B cell (primary cell): ENCODE measurements at regions not wholly inside any gene's neighbourhood (a gene's known extent, or its start where the extent isn't known, plus 50 kb on each side); places are given as distances from the start of the nearest gene placed in this dataset.

Source experiments
- EZH2 ChIP-seq: IDR thresholded peaks from 2 replicates; pipeline ENCODE4 v1.6.1; 2012; ENCODE audit warnings: borderline replicate concordance, low read depth, mild to moderate bottlenecking, moderate library complexity, low read length; ENCODE audit not compliant: insufficient read depth, poor library complexity, severe bottlenecking
- TF ChIP-seq, protein P1 (sequence below): fragments of 200-600 bp; IDR thresholded peaks from one replicate; pipeline ENCODE4 v1.8.0; 2022; ENCODE audit warnings: antibody characterized with exemption, mild to moderate bottlenecking

DNA sequence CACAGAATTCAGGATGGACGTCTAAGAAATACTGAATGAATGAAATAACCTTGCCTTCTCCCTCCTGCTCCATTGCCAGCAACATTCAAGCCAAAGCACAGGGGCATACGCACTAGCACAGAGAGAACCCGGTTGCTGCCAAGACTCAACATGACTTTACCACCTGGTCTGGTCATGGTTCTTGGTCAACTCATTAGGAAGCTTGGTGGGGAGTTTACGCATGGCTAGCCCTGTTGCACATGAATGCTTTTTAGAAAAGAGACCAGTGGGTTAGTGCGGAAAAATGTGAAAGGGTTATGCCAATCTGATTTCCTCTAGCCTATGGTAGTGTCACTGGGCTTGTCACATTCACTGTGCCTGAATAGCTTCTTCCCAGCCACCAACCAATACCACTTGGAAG, 187.6 kb upstream of the NEBL start:
- no peak for TF ChIP-seq EZH2
- TF ChIP-seq, protein P1, sequence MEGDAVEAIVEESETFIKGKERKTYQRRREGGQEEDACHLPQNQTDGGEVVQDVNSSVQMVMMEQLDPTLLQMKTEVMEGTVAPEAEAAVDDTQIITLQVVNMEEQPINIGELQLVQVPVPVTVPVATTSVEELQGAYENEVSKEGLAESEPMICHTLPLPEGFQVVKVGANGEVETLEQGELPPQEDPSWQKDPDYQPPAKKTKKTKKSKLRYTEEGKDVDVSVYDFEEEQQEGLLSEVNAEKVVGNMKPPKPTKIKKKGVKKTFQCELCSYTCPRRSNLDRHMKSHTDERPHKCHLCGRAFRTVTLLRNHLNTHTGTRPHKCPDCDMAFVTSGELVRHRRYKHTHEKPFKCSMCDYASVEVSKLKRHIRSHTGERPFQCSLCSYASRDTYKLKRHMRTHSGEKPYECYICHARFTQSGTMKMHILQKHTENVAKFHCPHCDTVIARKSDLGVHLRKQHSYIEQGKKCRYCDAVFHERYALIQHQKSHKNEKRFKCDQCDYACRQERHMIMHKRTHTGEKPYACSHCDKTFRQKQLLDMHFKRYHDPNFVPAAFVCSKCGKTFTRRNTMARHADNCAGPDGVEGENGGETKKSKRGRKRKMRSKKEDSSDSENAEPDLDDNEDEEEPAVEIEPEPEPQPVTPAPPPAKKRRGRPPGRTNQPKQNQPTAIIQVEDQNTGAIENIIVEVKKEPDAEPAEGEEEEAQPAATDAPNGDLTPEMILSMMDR, result no peak
